HG02759 (cell line): ENCODE measurements at regions not wholly inside any gene's neighbourhood (a gene's known extent, or its start where the extent isn't known, plus 50 kb on each side); places are given as distances from the start of the nearest gene placed in this dataset.
"Not testable (repeated sequence)": the region's sequence is repeated elsewhere in the genome, so short reads cannot be mapped to it uniquely, and the experiment has no call there.

Experiments used
- ATAC-seq: cut with Tn5 transposase; IDR thresholded peaks from one replicate; pipeline ENCODE4 v1.9.1; 2021; ENCODE audit warnings: mild to moderate bottlenecking, moderate library complexity; ENCODE audit not compliant: unreplicated experiment

DNA sequence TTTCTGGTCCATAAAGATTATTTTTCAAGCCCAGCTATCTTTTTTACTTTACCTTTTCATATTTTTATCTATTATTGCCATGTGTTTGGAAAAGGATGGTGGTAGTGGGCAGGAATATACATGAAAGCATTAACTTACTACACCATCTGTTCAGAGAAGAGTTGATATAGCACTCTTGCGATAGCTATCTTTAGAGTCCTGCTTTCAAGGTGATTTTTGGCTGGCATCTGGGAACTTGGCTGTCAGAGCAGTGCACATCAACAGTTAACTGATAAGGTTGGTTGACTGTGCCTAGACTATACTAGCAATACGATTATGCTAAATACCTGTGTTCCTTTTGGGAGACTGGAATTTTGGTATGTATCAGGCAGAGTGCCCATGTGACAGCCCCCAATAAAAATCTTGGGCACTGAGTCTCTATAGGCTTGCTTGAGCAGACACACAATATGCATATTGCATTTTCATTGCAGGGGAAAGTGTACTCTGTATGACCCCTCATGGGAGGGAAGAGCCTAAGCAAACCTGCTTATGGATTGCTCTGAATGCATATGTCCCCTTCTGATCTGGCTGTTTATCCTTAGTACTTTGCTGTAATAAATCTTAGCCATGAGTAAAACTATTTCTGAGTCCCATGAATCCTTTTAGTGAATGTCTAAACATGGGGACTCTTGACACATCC lies 227.6 kb upstream of the C9orf72 start:
- ATAC-seq: no peak

DNA sequence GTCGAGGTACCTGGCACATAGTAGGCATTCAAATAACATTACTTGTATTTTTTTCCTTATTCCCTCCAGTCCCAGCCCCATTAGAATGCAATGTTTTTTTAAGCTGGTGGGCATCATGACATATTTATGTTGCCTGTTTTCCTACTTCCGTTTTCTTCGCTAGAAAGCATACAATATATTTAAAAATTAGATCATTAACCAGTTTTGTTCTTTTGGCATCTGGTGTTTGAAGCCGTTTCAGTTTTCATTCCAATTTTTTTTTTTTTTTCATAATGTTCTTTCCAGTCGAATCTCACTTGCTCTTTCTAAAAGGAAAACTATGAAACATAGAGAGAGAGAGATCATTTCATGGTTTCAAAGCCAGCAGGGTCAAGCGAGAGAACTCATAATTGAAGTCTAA lies 228.3 kb upstream of the C9orf72 start:
- no peak for ATAC-seq

DNA sequence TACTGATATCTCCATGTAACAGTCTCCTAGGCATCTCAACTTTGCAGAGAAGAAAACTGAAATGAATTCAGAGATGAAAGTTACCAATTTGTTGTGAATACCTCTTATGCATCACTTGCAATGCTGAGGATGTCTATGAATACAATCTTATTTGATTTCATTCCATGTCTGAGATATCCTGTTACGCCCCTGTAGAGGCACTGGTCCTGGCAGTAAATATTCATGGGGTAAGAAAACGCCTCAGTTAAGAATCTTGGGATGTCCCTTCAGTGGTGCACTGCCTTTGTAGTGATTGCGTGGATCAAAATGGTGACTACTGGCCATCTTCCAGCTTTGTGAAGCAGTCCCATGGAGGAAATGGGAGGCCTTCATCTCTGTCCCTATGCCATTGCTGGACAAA lies 229.1 kb upstream of the C9orf72 start:
- no peak for ATAC-seq

DNA sequence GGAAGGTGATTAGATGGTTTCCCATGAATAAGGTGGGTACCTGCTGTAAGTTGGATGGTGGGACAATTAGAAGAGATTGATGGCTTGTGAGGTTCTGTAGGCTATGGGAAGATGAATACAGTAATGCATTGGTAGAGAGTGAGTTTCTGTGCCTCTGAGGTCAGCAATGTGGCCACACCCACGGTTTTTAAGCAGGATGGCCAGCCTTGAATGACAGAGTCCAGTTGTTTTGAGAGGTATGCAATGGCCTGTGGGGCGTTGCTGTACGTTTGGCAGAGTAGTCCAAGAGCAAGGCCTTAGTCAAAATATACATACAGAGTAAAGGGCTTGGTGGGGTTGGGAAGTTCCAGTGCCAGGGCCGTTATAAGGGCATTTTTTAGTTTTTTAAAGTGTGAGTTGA lies 235.6 kb upstream of the C9orf72 start:
- ATAC-seq: no peak

DNA sequence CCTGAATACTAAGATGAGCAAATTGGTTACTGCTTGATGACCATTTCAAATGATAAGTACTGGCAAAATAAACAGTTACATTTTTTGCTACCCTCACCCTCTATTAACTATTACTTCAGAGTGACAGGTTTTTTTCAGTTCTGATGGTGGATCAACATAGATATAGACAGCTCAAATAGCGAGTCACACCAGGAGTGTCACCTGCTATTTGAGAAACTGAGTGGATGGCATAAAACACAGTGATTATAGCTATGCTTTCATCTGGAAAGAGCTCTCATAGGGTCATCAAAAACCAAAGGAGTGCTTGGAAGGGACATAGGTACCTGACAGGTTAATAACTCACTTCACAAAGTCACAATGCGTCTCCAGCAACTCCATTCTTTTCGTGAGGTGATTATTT lies 244.5 kb upstream of the C9orf72 start:
- ATAC-seq: no peak

DNA sequence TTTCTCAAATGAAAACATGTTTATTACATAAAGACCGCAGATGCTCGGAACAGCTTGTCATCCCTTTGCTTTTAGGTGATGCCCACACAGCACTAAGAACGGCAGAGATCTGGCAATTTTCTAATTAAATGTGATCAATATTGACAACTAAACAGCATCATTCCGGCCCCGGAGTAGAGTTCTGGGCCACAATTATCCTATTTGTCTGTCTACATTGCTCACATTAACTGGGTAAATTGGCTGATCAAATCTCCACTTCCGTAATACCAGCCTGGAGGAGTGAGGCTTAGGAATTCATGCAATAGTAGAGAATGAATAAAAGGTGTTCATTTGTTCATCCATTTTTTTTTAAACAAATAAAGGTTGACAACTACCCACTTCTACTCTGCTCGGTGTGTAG lies 245.1 kb upstream of the C9orf72 start:
- ATAC-seq: no peak

DNA sequence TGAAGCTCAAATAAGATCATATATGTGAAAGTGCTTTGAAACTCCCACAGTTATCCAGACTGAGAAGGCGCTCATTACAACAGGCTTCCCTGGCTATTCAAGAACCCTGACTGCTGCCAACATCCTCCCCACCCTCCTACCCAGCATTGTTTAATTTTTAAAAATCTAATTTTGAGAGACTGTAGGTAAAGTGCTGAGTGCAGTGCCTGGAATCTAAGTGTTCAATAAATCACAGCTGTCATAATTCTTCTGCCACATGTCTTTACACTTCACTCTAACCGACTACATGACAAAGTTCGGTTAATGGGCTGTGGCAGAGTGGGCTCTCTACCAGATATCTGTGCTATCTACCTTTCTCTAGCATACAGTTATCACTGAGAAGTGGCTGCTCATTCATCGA lies 255.6 kb upstream of the C9orf72 start:
- ATAC-seq: no peak

DNA sequence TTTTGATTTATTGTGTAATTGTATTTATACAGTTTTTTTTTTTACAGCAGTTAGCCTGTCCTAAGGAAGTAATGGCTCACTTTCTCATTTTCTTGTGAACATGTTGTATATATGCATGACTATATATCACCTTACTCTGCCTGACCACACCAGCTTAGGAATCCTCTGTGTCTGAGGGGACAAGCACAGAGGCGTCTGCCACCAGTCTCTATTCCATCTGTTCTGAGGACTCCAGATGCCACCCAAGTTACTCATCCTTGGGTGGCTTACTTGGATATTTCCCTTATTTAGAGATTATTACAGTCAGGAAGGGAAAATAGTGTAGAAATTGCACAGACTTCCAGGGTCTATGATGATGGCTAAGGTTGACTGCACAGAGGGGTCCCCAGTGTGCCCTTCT lies 256.3 kb upstream of the C9orf72 start:
- ATAC-seq: no peak

DNA sequence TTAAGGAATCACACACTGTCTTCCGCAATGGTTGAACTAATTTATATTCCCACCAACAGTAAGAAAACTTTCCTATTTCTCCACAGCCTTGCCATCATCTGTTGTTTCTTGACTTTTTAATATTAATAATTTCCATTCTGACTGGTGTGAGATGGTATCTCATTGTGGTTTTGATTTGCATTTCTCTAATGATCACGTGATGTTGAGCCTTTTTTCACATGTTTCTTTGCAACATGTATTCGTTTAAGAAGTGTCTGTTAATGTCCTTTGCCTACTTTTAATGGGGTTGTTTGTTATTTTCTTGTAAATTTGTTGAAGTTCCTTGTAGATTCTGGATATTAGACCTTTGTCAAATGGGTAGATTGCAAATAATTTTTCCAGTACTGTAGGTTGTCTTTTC lies 258.8 kb upstream of the C9orf72 start:
- not testable (repeated sequence) for ATAC-seq

DNA sequence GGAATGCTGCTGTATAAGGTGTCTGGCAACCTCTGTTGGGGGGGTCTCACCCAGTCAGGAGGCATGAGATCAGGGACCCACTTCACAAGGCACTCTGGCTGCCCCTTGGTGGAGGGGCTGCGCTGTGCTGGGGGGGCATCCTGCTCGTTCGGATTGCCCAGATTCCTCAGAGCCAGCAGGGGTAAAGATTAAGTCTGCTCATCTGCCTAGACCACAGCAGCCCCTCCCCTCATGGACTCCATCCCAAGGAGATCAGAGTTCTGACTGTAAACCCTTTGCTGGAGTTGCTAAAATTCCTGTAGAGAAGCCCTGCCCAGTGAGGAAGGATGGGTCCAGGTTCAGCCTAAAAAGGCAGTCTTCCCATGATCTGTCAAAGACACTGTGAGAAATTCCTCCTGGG lies 262.0 kb upstream of the C9orf72 start:
- no peak for ATAC-seq

DNA sequence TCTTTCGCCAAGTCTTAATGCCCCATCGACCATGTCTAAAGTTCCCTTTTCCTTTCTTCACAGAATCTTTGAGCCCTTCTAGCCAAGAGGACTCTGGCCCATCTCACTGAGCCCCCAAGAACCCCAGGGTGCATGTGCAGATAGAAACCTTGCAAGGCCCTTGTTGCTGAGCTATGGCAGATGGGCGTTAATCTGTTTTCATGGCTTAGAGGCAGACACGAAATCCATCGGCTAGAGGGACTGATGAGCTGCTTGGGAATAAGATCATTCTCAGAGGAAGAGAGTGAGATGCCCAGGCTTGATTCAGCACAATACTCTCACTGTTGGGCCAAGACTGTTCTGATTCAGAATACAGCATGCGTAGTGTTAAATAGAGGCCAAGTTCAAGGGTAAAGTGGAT lies 262.5 kb upstream of the C9orf72 start:
- ATAC-seq: no peak

DNA sequence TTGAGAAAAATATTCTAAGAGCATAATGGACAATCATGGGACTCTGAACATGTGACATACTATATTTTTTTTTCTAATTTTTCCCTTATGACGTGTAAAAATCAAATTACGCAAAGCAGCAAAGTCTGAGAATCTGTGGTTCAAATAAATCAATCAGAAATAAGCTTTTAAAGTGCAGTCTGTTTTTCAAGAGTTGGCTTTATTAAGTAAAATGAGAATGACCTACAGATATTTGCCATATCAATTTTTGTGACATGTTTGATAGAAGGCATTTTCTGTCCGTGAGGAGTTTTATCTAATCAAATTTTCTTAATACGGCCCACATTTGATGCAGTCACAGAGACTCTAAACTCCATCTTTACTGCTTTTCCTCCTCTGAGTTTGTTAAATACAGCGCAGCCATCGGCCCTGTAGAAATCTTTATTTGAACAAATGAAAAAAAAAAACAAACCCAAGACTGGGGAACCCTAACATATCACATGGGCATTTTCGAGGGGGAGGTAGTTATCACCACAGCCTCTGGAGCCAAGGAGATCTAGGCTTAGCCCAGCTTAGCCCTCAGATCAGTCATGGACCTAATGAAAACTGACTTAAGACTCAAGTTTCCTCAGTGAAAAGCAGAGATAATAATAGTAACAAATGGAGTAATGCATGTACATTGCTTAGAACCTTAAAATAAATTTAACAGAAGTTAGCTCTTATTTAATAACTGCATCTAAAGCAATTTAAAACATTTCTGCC lies 263.6 kb upstream of the C9orf72 start:
- no peak for ATAC-seq

DNA sequence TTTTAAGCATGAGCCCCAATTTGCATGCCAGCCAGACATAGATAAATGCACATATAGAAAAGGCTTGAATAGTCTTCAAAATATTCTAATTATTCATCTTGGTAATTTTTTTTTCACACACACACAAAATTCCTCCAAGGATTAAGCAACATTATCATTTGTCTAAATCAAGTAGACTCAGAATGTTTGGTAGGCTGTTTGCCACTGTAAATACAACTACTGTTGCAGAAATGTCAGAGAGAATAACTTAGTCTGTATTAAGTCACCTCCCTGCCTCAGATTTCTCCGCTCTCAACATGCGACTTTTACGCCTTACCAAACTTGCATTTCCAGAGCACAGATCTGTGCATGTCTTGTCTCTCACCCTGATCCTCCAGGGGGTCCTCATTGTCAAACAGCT lies 265.6 kb upstream of the C9orf72 start:
- ATAC-seq: no peak

DNA sequence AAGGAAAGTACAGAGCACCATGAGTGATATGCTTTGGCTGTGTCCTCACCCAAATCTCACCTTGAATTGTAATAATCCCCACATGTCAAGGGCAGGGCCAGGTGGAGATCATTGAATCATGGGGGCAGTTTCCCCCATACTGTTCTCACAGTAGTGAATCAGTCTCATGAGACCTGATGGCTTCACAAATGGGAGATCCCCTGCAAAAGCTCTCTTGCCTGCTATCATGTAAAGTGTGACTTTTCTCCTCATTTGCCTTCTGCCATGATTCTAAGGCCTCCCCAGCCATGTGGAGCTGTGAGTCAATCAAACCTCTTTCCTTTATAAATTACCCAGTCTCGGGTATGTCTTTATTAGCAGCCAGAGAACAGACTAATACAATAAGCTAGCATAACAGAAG lies 266.5 kb upstream of the C9orf72 start:
- not testable (repeated sequence) for ATAC-seq

DNA sequence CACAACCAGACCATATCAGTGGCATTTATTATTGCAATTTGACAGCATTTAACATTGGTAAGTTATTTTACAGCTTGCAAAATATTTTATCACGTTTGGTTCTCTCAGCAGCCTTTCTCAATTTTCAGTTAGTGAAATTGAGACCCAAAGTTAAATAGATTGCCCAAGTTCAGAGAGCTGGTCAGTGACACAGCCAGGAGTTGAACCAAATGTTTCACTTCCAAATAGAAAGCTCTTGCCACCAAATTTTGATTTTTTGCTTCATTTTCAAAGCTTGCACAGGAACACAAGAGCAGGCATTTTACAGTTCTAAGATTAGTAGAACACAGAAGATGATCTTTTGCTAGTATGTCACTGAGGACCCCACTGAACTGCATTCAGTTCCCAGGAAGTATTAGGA lies 271.5 kb upstream of the C9orf72 start:
- no peak for ATAC-seq

DNA sequence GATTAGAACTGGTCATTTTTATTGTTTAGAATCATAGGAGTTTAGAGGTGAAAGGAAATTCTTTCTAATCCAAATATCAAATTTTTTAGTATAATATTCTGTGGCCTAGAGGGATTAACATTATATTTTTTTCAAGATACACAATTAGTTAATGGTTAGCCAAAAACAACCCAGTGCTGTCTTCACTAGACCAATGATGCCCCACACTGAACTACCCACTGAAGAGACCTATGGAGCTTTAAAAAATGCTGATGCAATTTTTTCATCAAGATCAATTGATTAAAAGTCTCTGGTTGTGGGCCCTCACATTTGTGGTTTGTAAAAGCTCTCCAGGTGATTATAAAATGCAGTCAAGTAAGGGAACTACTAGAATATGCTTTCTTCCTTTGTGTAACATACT lies 274.1 kb upstream of the C9orf72 start:
- ATAC-seq: no peak

DNA sequence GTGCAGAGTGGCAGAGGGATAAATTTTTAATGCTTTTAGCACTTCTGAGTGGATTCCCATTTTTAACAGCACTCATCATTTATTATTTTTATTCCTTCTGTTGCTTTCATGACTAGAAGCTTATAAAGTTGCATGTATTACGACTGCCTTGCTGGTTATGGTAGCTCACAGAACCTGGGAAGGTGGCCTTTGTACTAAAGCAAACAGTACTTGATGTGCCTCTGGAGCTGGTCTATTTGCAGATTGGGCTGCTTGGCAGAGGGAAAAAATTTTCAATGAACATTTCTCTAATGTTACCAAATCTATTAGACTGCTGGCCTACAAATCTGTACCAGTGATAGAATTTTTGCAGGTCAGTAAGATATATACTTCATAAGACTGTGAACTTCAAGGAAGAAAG lies 274.5 kb upstream of the C9orf72 start:
- ATAC-seq: no peak

DNA sequence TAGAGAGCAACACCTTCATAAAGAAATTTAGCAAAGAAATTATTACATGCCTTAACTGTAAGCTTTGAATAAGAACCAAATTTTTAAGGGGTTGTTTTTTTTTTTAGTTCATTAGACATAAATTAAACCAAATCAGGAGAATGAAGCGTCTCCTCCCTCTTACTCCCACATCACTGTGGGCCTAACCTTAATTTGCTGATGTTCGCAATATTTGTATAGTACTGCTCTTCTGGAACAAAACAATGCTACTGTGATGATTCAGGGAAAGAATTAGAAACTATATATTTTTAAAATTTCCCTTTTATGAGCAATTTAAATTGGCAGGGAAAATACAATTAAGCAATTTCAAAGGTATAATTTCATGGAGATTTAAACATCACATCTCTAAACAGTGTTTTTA lies 275.0 kb upstream of the C9orf72 start:
- no peak for ATAC-seq

DNA sequence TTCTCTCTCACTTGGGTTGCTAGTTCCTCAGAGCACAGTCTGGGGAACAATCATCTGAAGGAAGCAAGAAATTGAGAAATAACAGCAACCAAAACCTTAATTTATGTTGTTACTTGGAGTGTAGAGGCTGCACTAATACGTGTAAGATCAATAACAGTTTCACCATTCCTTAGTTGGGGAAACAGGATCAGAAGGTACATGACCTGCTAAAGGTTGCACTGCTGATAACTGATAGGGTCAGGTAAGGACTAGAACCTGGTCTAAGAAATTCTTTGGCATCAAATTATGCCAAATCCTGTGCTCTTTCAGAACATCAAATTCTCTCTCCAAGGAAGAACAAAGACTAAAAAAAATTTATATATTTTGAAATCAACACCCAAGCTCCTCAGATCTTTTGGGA lies 278.6 kb upstream of the C9orf72 start:
- ATAC-seq: no peak

DNA sequence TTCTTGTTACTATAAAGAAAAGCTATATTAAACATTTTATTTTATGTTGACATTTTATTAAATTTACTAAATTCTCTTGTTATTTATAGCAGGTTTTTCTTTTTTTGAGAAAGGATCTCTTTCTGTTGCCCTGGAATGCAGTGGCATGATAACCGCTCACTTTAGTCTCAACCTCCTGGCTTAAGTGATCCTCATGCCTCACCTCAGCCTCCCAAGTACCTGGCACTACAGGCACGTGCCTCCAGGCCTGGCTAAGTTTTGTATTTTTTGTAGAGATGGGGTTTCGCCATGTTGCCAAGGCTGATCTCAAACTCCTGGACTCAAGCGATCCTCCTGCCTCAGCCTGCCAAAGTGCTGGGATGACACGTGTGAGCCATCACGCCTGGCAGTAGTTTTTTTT lies 280.2 kb upstream of the C9orf72 start:
- ATAC-seq: no peak

DNA sequence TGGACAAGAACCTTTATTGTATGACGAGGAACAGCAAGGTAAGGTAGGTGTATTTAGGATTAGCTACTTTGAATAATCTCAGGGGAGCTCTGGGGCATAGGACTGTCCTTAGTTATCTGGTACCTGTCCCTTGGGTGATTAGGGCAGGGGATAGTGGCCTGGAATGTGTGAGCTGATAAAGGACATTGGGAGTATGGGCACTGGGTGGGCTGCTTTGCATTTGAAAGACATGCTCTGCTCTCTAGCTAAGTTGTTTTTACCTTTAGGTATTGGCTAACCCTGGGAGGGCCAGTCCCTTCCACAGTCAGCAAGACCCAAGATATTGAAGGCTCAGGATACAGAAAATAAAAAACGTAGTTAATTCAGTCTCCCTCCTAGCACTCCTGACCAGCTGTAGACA lies 282.8 kb upstream of the C9orf72 start:
- ATAC-seq: no peak

DNA sequence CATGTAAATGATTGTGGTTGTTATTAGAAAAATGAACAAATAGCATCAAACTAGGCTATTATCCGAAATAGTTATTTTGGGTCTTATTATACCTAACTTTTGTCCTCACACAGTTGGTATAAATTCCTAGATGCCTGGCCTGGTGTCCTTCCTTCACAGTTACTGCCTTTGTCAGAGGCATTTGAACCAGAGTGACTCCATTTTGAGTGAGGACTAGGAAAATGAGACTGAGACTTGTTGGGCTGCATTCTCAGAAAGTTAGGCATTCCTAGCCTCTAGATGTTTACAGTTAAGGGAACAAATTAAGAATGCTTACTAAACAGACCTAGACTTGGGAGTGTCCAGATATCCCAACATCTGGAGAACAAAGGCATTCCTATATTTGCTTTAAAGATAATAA lies 283.5 kb upstream of the C9orf72 start:
- ATAC-seq: no peak

DNA sequence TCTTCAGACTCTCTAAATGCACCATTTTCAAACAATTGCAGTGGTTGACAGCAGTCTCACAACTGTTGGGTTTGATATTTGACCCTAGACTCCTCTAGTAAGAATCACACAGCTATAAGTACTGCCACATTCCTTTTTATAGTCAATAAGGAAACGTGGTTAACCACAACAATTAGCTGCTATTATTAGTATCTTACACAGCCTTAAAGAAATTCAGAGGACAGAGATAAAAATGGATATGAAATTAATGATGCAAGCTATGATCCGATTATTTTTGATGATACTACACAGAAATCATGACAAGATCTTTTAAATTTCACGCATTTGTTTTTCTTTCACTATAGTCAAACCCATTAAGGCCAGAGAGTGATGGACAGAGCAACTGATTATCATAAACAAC lies 288.6 kb upstream of the C9orf72 start:
- no peak for ATAC-seq
